NB4 (cell line): ENCODE measurements at regions not wholly inside any gene's neighbourhood (a gene's known extent, or its start where the extent isn't known, plus 50 kb on each side); places are given as distances from the start of the nearest gene placed in this dataset.

Source experiments
- POLR2A ChIP-seq: IDR thresholded peaks from 2 replicates; pipeline ENCODE4 v1.6.1; 2011; ENCODE audit warnings: mild to moderate bottlenecking; ENCODE audit not compliant: insufficient read length; ENCODE audit errors: extremely low read depth
- TF ChIP-seq, protein P1 (sequence below): IDR thresholded peaks from one replicate; pipeline ENCODE4 v1.5.1; 2012; ENCODE audit warnings: low read depth, low read length
- TF ChIP-seq, protein P2 (sequence below): IDR thresholded peaks from 2 replicates; pipeline ENCODE4 v1.6.1; 2011; ENCODE audit warnings: low read depth, low read length

GRCh38 chr14:49966971-49967630 lies 74.2 kb downstream of the ARF6 start:
- TF ChIP-seq, protein P1, sequence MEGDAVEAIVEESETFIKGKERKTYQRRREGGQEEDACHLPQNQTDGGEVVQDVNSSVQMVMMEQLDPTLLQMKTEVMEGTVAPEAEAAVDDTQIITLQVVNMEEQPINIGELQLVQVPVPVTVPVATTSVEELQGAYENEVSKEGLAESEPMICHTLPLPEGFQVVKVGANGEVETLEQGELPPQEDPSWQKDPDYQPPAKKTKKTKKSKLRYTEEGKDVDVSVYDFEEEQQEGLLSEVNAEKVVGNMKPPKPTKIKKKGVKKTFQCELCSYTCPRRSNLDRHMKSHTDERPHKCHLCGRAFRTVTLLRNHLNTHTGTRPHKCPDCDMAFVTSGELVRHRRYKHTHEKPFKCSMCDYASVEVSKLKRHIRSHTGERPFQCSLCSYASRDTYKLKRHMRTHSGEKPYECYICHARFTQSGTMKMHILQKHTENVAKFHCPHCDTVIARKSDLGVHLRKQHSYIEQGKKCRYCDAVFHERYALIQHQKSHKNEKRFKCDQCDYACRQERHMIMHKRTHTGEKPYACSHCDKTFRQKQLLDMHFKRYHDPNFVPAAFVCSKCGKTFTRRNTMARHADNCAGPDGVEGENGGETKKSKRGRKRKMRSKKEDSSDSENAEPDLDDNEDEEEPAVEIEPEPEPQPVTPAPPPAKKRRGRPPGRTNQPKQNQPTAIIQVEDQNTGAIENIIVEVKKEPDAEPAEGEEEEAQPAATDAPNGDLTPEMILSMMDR = no peak
- TF ChIP-seq, protein P2, sequence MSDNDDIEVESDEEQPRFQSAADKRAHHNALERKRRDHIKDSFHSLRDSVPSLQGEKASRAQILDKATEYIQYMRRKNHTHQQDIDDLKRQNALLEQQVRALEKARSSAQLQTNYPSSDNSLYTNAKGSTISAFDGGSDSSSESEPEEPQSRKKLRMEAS = no peak
- TF ChIP-seq POLR2A = no peak
